Skeletal muscle satellite cell (primary cell): ENCODE measurements at regions not wholly inside any gene's neighbourhood (a gene's known extent, or its start where the extent isn't known, plus 50 kb on each side); places are given as distances from the start of the nearest gene placed in this dataset.
"Not testable (repeated sequence)": the region's sequence is repeated elsewhere in the genome, so short reads cannot be mapped to it uniquely, and the experiment has no call there.

Source experiments
- H3K27me3 ChIP-seq: 2 replicates; pipeline ENCODE4 v1.7.0; 2013; ENCODE audit warnings: low read length; ENCODE audit not compliant: control insufficient read depth, insufficient read depth
- H3K36me3 ChIP-seq: 2 replicates; pipeline ENCODE4 v1.7.0; 2013; ENCODE audit warnings: mild to moderate bottlenecking, control low read depth, low read length; ENCODE audit not compliant: insufficient read depth
- H3K4me1 ChIP-seq: 2 replicates; pipeline ENCODE4 v1.7.0; 2013; ENCODE audit warnings: low read length; ENCODE audit not compliant: control insufficient read depth, insufficient read depth
- H3K4me2 ChIP-seq: 2 replicates; pipeline ENCODE4 v1.7.0; 2013; ENCODE audit warnings: mild to moderate bottlenecking, low read length
- H3K4me3 ChIP-seq: 2 replicates; pipeline ENCODE4 v1.7.0; 2013; ENCODE audit warnings: low read length
- H3K9ac ChIP-seq: 2 replicates; pipeline ENCODE4 v1.7.0; 2013; ENCODE audit warnings: mild to moderate bottlenecking, low read depth, low read length, moderate library complexity
- H3K9me3 ChIP-seq: replicated peaks from 2 replicates; pipeline ENCODE4 v1.7.0; 2013; ENCODE audit warnings: mild to moderate bottlenecking, control low read depth, low read length

GRCh38 chr3:124643453-124643852 is 86.8 kb upstream of the UMPS start:
- Histone ChIP-seq H3K9ac (no peak overlapping the region), H3K4me2 (no peak overlapping the region), H3K36me3 (no peaks in the 10 kb centered on the region), H3K9me3 (no peaks in the 10 kb centered on the region), H3K4me3 (no peak overlapping the region), H3K27me3 (no peaks in the 10 kb centered on the region), H3K4me1 (no peaks in the 10 kb centered on the region)

GRCh38 chr3:124646186-124646585 is 84.1 kb upstream of the UMPS start:
- not testable (repeated sequence) for H3K9me3 ChIP-seq, H3K4me3 ChIP-seq, H3K9ac ChIP-seq, H3K4me1 ChIP-seq, H3K36me3 ChIP-seq, H3K27me3 ChIP-seq, H3K4me2 ChIP-seq

GRCh38 chr3:124648551-124648950 is 81.7 kb upstream of the UMPS start:
- Histone ChIP-seq H3K4me1 (no peaks in the 10 kb centered on the region), H3K4me2 (no peak overlapping the region), H3K4me3 (no peak overlapping the region), H3K36me3 (no peaks in the 10 kb centered on the region), H3K9ac (no peak overlapping the region), H3K9me3 (no peaks in the 10 kb centered on the region), H3K27me3 (peaks cover 6% of the 10 kb centered on the region)

GRCh38 chr3:124650798-124651197 is 79.5 kb upstream of the UMPS start:
- Histone ChIP-seq H3K27me3 (peaks cover 6% of the 10 kb centered on the region), H3K36me3 (no peaks in the 10 kb centered on the region), H3K4me1 (no peaks in the 10 kb centered on the region), H3K4me2 (no peak overlapping the region), H3K4me3 (no peak overlapping the region), H3K9me3 (no peaks in the 10 kb centered on the region), H3K9ac (no peak overlapping the region)

GRCh38 chr3:124651416-124651815 is 78.8 kb upstream of the UMPS start:
- not testable (repeated sequence) for H3K36me3 ChIP-seq, H3K4me3 ChIP-seq, H3K4me1 ChIP-seq, H3K9ac ChIP-seq, H3K27me3 ChIP-seq, H3K4me2 ChIP-seq, H3K9me3 ChIP-seq

GRCh38 chr3:124652009-124652408 is 78.2 kb upstream of the UMPS start:
- Histone ChIP-seq H3K36me3 (no peaks in the 10 kb centered on the region), H3K4me2 (no peak overlapping the region), H3K4me1 (no peaks in the 10 kb centered on the region), H3K27me3 (peaks cover 6% of the 10 kb centered on the region), H3K9ac (no peak overlapping the region), H3K9me3 (no peaks in the 10 kb centered on the region), H3K4me3 (no peak overlapping the region)

GRCh38 chr3:124653071-124653796 is 77.0 kb upstream of the UMPS start:
- Histone ChIP-seq H3K9ac (no peak overlapping the region), H3K4me2 (no peak overlapping the region), H3K4me1 (no peaks in the 10 kb centered on the region), H3K9me3 (no peaks in the 10 kb centered on the region), H3K36me3 (no peaks in the 10 kb centered on the region), H3K27me3 (peaks cover 6% of the 10 kb centered on the region), H3K4me3 (no peak overlapping the region)

- no peak overlapping the region for H3K9ac ChIP-seq
- H3K4me3 ChIP-seq: no peak overlapping the region
- H3K4me1 ChIP-seq: no peaks in the 10 kb centered on the region
- H3K36me3 ChIP-seq: no peaks in the 10 kb centered on the region
- H3K4me2 ChIP-seq: no peak overlapping the region
- no peaks in the 10 kb centered on the region for H3K9me3 ChIP-seq
- peaks cover 6% of the 10 kb centered on the region for H3K27me3 ChIP-seq
Observed at GRCh38 chr3:124653797-124654469, 76.3 kb upstream of the UMPS start.

GRCh38 chr3:124654470-124654845 is 75.8 kb upstream of the UMPS start:
- no peaks in the 10 kb centered on the region for H3K9me3 ChIP-seq
- no peak overlapping the region for H3K4me3 ChIP-seq
- no peak overlapping the region for H3K4me2 ChIP-seq
- H3K36me3 ChIP-seq: no peaks in the 10 kb centered on the region
- no peaks in the 10 kb centered on the region for H3K4me1 ChIP-seq
- no peak overlapping the region for H3K9ac ChIP-seq
- H3K27me3 ChIP-seq: peaks cover 6% of the 10 kb centered on the region

- H3K9me3 ChIP-seq: no peaks in the 10 kb centered on the region
- H3K4me2 ChIP-seq: no peak overlapping the region
- H3K4me1 ChIP-seq: no peaks in the 10 kb centered on the region
- no peaks in the 10 kb centered on the region for H3K27me3 ChIP-seq
- no peaks in the 10 kb centered on the region for H3K36me3 ChIP-seq
- H3K4me3 ChIP-seq: no peak overlapping the region
- no peak overlapping the region for H3K9ac ChIP-seq
Observed at GRCh38 chr3:124656531-124656930, 73.7 kb upstream of the UMPS start.

- Histone ChIP-seq H3K9me3 (no peaks in the 10 kb centered on the region), H3K4me1 (no peaks in the 10 kb centered on the region)
Observed at GRCh38 chr3:124657138-124657537, 73.1 kb upstream of the UMPS start.

GRCh38 chr3:124658270-124658669 is 72.0 kb upstream of the UMPS start:
- no peaks in the 10 kb centered on the region for H3K4me1 ChIP-seq
- no peak overlapping the region for H3K4me2 ChIP-seq
- H3K27me3 ChIP-seq: no peaks in the 10 kb centered on the region
- H3K9ac ChIP-seq: no peak overlapping the region
- no peak overlapping the region for H3K4me3 ChIP-seq
- H3K36me3 ChIP-seq: no peaks in the 10 kb centered on the region
- H3K9me3 ChIP-seq: no peaks in the 10 kb centered on the region

More at GRCh38 chr3:124657138-124657537, 73.1 kb upstream of the UMPS start:
- Histone ChIP-seq H3K27me3 (no peaks in the 10 kb centered on the region), H3K4me2 (no peak overlapping the region), H3K36me3 (no peaks in the 10 kb centered on the region), H3K9ac (no peak overlapping the region), H3K4me3 (no peak overlapping the region)
